H1 (cell line): ENCODE measurements at regions not wholly inside any gene's neighbourhood (a gene's known extent, or its start where the extent isn't known, plus 50 kb on each side); places are given as distances from the start of the nearest gene placed in this dataset.

Experiments
- CHD2 ChIP-seq: IDR thresholded peaks from 2 replicates; pipeline ENCODE4 v1.6.1; 2012; ENCODE audit warnings: low read length, improper control_type of control experiment
- EGR1 ChIP-seq: IDR thresholded peaks from 2 replicates; pipeline ENCODE4 v1.6.1; 2011; ENCODE audit warnings: low read depth, low read length, borderline replicate concordance
- EP300 ChIP-seq, 2 experiments: IDR thresholded peaks; 1 replicate in 1 of 2; 2 replicates in 1 of 2; pipeline ENCODE4 v1.6.1; 2011 to 2012; ENCODE audit warnings: low read depth in 2 of 2, low read length in 2 of 2, mild to moderate bottlenecking in 2 of 2, borderline replicate concordance in 1 of 2, inconsistent platforms in 1 of 2, moderate library complexity in 1 of 2
- EZH2 ChIP-seq: fragments of 200-600 bp; sonication (generic); IDR thresholded peaks from 2 replicates; pipeline ENCODE4 v1.7.1; 2012; ENCODE audit warnings: low read depth, mild to moderate bottlenecking, moderate library complexity, low read length, inconsistent platforms; ENCODE audit not compliant: severe bottlenecking
- GABPA ChIP-seq: IDR thresholded peaks from 2 replicates; pipeline ENCODE4 v1.6.1; 2011; ENCODE audit warnings: mild to moderate bottlenecking, low read length, moderate library complexity, borderline replicate concordance; ENCODE audit not compliant: insufficient read depth
- JUN ChIP-seq: IDR thresholded peaks from 2 replicates; pipeline ENCODE4 v1.6.1; 2011; ENCODE audit warnings: low read depth, mild to moderate bottlenecking, improper control_type of control experiment, low read length
- POLR2A ChIP-seq, 2 experiments: IDR thresholded peaks; 1 replicate in 1 of 2; 2 replicates in 1 of 2; pipeline ENCODE4 v1.6.1; 2011; ENCODE audit warnings: low read depth in 2 of 2, low read length in 2 of 2, mild to moderate bottlenecking in 2 of 2; ENCODE audit errors: control extremely low read depth in 1 of 2
- POLR2AphosphoS5 ChIP-seq: IDR thresholded peaks from 2 replicates; pipeline ENCODE4 v1.6.1; 2011; ENCODE audit warnings: low read depth, low read length
- POU5F1 ChIP-seq: IDR thresholded peaks from 2 replicates; pipeline ENCODE4 v1.6.1; 2011; ENCODE audit warnings: low read depth, mild to moderate bottlenecking, low read length, moderate library complexity
- RBBP5 ChIP-seq: IDR thresholded peaks from 2 replicates; pipeline ENCODE4 v1.7.1; 2012; ENCODE audit warnings: low read depth, mild to moderate bottlenecking, inconsistent platforms, low read length, moderate library complexity, borderline replicate concordance
- YY1 ChIP-seq: IDR thresholded peaks from 2 replicates; pipeline ENCODE4 v1.6.1; 2011; ENCODE audit warnings: low read depth, mild to moderate bottlenecking, low read length
- TF ChIP-seq, protein P1 (sequence below), 3 experiments: IDR thresholded peaks; 1 replicate in 2 of 3; 2 replicates in 1 of 3; pipeline versions ENCODE4 v1.5.1 to v1.6.1; 2011; ENCODE audit warnings: low read length in 3 of 3, mild to moderate bottlenecking in 3 of 3, inconsistent platforms in 2 of 3, low read depth in 1 of 3, moderate library complexity in 1 of 3; ENCODE audit not compliant: insufficient read depth in 1 of 3; ENCODE audit errors: control extremely low read depth in 1 of 3
- TF ChIP-seq, protein P2 (sequence below): IDR thresholded peaks from 2 replicates; pipeline ENCODE4 v1.6.1; 2011; ENCODE audit warnings: low read length, improper control_type of control experiment

DNA sequence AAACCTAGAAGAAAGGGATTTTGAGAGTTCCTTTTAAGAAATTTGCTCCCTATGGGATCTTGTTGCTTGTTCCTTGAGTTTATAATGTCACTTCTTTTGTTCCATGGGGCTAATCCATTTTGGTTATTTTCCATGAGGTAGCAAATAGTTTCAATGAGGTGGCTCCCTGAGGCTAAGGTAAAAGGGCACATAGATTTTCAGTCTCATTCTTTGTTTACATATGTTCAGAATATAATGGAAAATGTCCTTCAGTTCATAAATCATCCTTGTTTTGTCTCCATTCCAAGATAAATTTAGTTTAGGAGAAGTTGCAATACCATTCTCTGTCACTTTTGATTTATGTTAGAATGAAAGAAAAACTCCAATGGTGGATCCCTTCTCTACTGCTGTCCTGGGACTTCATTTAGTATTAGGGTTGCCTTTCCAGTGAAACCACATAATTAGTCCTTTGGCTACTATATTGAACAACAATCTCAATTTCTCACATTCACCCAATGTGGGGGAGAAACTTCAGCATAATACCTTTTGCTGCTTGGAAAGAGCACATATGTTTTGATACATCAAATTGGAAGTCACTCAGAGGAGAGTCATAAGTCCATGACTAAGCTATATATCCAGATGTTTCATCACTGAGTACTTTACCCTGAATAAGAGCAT, 80.9 kb upstream of the ADAMTS5 start:
- TF ChIP-seq, protein P1, sequence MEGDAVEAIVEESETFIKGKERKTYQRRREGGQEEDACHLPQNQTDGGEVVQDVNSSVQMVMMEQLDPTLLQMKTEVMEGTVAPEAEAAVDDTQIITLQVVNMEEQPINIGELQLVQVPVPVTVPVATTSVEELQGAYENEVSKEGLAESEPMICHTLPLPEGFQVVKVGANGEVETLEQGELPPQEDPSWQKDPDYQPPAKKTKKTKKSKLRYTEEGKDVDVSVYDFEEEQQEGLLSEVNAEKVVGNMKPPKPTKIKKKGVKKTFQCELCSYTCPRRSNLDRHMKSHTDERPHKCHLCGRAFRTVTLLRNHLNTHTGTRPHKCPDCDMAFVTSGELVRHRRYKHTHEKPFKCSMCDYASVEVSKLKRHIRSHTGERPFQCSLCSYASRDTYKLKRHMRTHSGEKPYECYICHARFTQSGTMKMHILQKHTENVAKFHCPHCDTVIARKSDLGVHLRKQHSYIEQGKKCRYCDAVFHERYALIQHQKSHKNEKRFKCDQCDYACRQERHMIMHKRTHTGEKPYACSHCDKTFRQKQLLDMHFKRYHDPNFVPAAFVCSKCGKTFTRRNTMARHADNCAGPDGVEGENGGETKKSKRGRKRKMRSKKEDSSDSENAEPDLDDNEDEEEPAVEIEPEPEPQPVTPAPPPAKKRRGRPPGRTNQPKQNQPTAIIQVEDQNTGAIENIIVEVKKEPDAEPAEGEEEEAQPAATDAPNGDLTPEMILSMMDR (IDR thresholded peaks at IDR 0.05; ENCODE audit: control extremely low read depth in 1 of 3, insufficient read depth in 1 of 3, low read depth in 1 of 3, low read length in 3 of 3): no peak
- TF ChIP-seq CHD2 (no peak), YY1 (no peak), POLR2A (IDR thresholded peaks at IDR 0.05; ENCODE audit: control extremely low read depth in 1 of 2, low read depth in 2 of 2, low read length in 2 of 2) (no peak), RBBP5 (no peak), EZH2 (no peak), GABPA (no peak), EGR1 (no peak), JUN (no peak), POLR2AphosphoS5 (no peak), EP300 (IDR thresholded peaks at IDR 0.05; ENCODE audit: borderline replicate concordance in 1 of 2, low read depth in 2 of 2, low read length in 2 of 2) (no peak), POU5F1 (no peak)
- TF ChIP-seq, protein P2, sequence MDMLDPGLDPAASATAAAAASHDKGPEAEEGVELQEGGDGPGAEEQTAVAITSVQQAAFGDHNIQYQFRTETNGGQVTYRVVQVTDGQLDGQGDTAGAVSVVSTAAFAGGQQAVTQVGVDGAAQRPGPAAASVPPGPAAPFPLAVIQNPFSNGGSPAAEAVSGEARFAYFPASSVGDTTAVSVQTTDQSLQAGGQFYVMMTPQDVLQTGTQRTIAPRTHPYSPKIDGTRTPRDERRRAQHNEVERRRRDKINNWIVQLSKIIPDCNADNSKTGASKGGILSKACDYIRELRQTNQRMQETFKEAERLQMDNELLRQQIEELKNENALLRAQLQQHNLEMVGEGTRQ: no peak
